Liver (tissue), 8 donors: ENCODE measurements at regions not wholly inside any gene's neighbourhood (a gene's known extent, or its start where the extent isn't known, plus 50 kb on each side); places are given as distances from the start of the nearest gene placed in this dataset.

Experiments
- DNase-seq: peaks from one replicate; pipeline ENCODE4 v3.0.0-alpha.2; 2017; ENCODE audit warnings: low spot score
- H3K27ac ChIP-seq, 2 donors: one replicate each; pipeline ENCODE4 v1.7.0; 2013; ENCODE audit warnings: inconsistent platforms in 2 of 2, low read length in 2 of 2, control low read depth in 1 of 2, low read depth in 1 of 2, mild to moderate bottlenecking in 1 of 2
- H3K27me3 ChIP-seq, 4 donors: one replicate each; pipeline versions ENCODE4 v1.6.1 to v1.7.0; 2013; ENCODE audit warnings: low read length in 3 of 4, inconsistent platforms in 1 of 4, mild to moderate bottlenecking in 1 of 4, moderate library complexity in 1 of 4; ENCODE audit not compliant: control insufficient read depth in 4 of 4, insufficient read depth in 4 of 4
- H3K36me3 ChIP-seq, 4 donors: one replicate each; pipeline versions ENCODE4 v1.6.1 to v1.7.0; 2013; ENCODE audit warnings: low read length in 3 of 4, mild to moderate bottlenecking in 3 of 4, low read depth in 1 of 4, moderate library complexity in 1 of 4; ENCODE audit not compliant: control insufficient read depth in 4 of 4, insufficient read depth in 3 of 4
- H3K4me1 ChIP-seq, 4 donors: one replicate each; pipeline versions ENCODE4 v1.6.1 to v1.7.0; 2013; ENCODE audit warnings: low read length in 3 of 4, mild to moderate bottlenecking in 3 of 4, moderate library complexity in 1 of 4; ENCODE audit not compliant: control insufficient read depth in 4 of 4, insufficient read depth in 4 of 4
- H3K4me3 ChIP-seq, 3 donors: one replicate each; pipeline versions ENCODE4 v1.6.1 to v1.7.0; 2013; ENCODE audit warnings: low read length in 3 of 3, control low read depth in 1 of 3, low read depth in 1 of 3, mild to moderate bottlenecking in 1 of 3
- H3K9ac ChIP-seq, 2 donors: one replicate each; pipeline ENCODE4 v1.7.0; 2013; ENCODE audit warnings: low read length in 2 of 2, mild to moderate bottlenecking in 2 of 2, moderate library complexity in 2 of 2, control low read depth in 1 of 2, low read depth in 1 of 2
- H3K9me3 ChIP-seq, 4 donors: one replicate each; pipeline versions ENCODE4 v1.6.1 to v1.7.0; 2013; ENCODE audit warnings: low read length in 3 of 4; ENCODE audit not compliant: control insufficient read depth in 4 of 4
- CTCF ChIP-seq: fragments of 150-350 bp; IDR thresholded peaks from 2 replicates; pipeline ENCODE4 v1.5.1; 2017; ENCODE audit warnings: improper control_type of control experiment, low read depth, low read length; ENCODE audit not compliant: missing input control
- EGR1 ChIP-seq, 2 donors: IDR thresholded peaks; 2 replicates each; pipeline ENCODE4 v1.6.1; 2016 to 2018; ENCODE audit warnings: antibody characterized with exemption in 2 of 2, low read depth in 2 of 2
- FOXA1 ChIP-seq: IDR thresholded peaks from 2 replicates; pipeline ENCODE4 v1.6.1; 2016; ENCODE audit warnings: antibody characterized with exemption
- FOXA2 ChIP-seq: IDR thresholded peaks from 2 replicates; pipeline ENCODE4 v1.6.1; 2016; ENCODE audit warnings: antibody characterized with exemption
- GABPA ChIP-seq, 2 donors: IDR thresholded peaks in 1 of 2; conservative IDR thresholded peaks in 1 of 2; 2 replicates each; pipeline ENCODE4 v1.6.1; 2016; ENCODE audit warnings: antibody characterized with exemption in 2 of 2, mild to moderate bottlenecking in 1 of 2, moderate library complexity in 1 of 2
- HNF4A ChIP-seq, 2 donors: conservative IDR thresholded peaks; 2 replicates each; pipeline ENCODE4 v1.6.1; 2016; ENCODE audit warnings: antibody characterized with exemption in 2 of 2, mild to moderate bottlenecking in 2 of 2
- HNF4G ChIP-seq: IDR thresholded peaks from 2 replicates; pipeline ENCODE4 v1.6.1; 2016; ENCODE audit warnings: antibody characterized with exemption
- JUND ChIP-seq, 2 donors: IDR thresholded peaks; 2 replicates each; pipeline ENCODE4 v1.6.1; 2016; ENCODE audit warnings: antibody characterized with exemption in 2 of 2
- MAX ChIP-seq: IDR thresholded peaks from 2 replicates; pipeline ENCODE4 v1.6.1; 2016; ENCODE audit warnings: antibody characterized with exemption
- NR2F2 ChIP-seq: IDR thresholded peaks from 2 replicates; pipeline ENCODE4 v1.6.1; 2016; ENCODE audit warnings: antibody characterized with exemption
- RAD21 ChIP-seq, 2 donors: IDR thresholded peaks; 2 replicates each; pipeline ENCODE4 v1.6.1; 2016; ENCODE audit warnings: antibody characterized with exemption in 2 of 2, mild to moderate bottlenecking in 2 of 2
- RXRA ChIP-seq, 2 donors: IDR thresholded peaks; 2 replicates each; pipeline ENCODE4 v1.6.1; 2017 to 2018; ENCODE audit warnings: antibody characterized with exemption in 2 of 2, mild to moderate bottlenecking in 1 of 2
- SP1 ChIP-seq: IDR thresholded peaks from 2 replicates; pipeline ENCODE4 v1.6.1; 2018; ENCODE audit warnings: antibody characterized with exemption, mild to moderate bottlenecking
- TAF1 ChIP-seq: conservative IDR thresholded peaks from 2 replicates; pipeline ENCODE4 v1.6.1; 2016; ENCODE audit warnings: antibody characterized with exemption, mild to moderate bottlenecking
- YY1 ChIP-seq: IDR thresholded peaks from 2 replicates; pipeline ENCODE4 v1.6.1; 2016; ENCODE audit warnings: antibody characterized with exemption, mild to moderate bottlenecking
- ZBTB33 ChIP-seq: IDR thresholded peaks from 2 replicates; pipeline ENCODE4 v1.6.1; 2016; ENCODE audit warnings: antibody characterized with exemption
- WGBS: extraction: QIAGEN DNeasy Blood & Tissue Kit; methylation state at CpG from one replicate; pipeline ENCODE4 v1.1.7; 2013; 5-methylcytosine and 5-hydroxymethylcytosine counted together
- TF ChIP-seq, protein P1 (sequence below): IDR thresholded peaks from 2 replicates; pipeline ENCODE4 v1.6.1; 2016; ENCODE audit warnings: antibody characterized with exemption
- TF ChIP-seq, protein P2 (sequence below): IDR thresholded peaks from 2 replicates; pipeline ENCODE4 v1.6.1; 2016; ENCODE audit warnings: antibody characterized with exemption, mild to moderate bottlenecking
- donor health status: healthy.
- donor health status: healthy.
- donor health status: healthy.
- donor health status: healthy.
- donor health status: healthy.

DNA sequence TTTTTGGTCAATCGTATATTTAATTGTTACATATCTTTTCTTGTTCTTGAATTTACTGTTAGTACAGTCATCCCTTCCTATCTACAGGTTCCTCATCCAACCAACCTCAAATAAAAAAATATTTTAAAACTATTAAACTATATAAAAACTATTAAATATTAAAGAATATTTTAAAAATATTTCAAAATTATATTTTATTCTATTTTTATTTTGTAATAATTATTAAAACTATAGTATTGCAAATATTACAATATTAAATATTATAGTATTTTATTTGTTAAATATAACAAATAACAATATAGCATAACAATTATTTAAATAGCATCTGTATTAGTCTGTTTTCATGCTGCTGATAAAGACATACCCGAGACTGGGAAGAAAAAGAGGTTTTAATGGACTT is 357.9 kb upstream of the GOLIM4 start:
- Histone ChIP-seq H3K4me1 (no peaks in the 10 kb centered on the region), H3K9me3 (no peaks in the 10 kb centered on the region), H3K27ac (no peak overlapping the region), H3K9ac (no peak overlapping the region), H3K4me3 (no peak overlapping the region), H3K36me3 (no peaks in the 10 kb centered on the region), H3K27me3 (no peaks in the 10 kb centered on the region)
- TF ChIP-seq, protein P1, sequence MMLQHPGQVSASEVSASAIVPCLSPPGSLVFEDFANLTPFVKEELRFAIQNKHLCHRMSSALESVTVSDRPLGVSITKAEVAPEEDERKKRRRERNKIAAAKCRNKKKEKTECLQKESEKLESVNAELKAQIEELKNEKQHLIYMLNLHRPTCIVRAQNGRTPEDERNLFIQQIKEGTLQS, result no peak
- no peak for TF ChIP-seq HNF4A (conservative IDR thresholded peaks at IDR 0.05)
- no peak for TF ChIP-seq JUND (IDR thresholded peaks at IDR 0.05)
- TF ChIP-seq SP1, result no peak
- TF ChIP-seq MAX, result no peak
- no peak for TF ChIP-seq RAD21 (IDR thresholded peaks at IDR 0.05)
- no peak for TF ChIP-seq FOXA2
- TF ChIP-seq YY1, result no peak
- no peak for TF ChIP-seq EGR1 (IDR thresholded peaks at IDR 0.05; ENCODE audit: low read depth in 2 of 2)
- no peak for TF ChIP-seq RXRA (IDR thresholded peaks at IDR 0.05)
- TF ChIP-seq GABPA (IDR thresholded peaks at IDR 0.05 in 1 of 2, conservative IDR thresholded peaks at IDR 0.05 in 1 of 2), result no peak
- TF ChIP-seq, protein P2, sequence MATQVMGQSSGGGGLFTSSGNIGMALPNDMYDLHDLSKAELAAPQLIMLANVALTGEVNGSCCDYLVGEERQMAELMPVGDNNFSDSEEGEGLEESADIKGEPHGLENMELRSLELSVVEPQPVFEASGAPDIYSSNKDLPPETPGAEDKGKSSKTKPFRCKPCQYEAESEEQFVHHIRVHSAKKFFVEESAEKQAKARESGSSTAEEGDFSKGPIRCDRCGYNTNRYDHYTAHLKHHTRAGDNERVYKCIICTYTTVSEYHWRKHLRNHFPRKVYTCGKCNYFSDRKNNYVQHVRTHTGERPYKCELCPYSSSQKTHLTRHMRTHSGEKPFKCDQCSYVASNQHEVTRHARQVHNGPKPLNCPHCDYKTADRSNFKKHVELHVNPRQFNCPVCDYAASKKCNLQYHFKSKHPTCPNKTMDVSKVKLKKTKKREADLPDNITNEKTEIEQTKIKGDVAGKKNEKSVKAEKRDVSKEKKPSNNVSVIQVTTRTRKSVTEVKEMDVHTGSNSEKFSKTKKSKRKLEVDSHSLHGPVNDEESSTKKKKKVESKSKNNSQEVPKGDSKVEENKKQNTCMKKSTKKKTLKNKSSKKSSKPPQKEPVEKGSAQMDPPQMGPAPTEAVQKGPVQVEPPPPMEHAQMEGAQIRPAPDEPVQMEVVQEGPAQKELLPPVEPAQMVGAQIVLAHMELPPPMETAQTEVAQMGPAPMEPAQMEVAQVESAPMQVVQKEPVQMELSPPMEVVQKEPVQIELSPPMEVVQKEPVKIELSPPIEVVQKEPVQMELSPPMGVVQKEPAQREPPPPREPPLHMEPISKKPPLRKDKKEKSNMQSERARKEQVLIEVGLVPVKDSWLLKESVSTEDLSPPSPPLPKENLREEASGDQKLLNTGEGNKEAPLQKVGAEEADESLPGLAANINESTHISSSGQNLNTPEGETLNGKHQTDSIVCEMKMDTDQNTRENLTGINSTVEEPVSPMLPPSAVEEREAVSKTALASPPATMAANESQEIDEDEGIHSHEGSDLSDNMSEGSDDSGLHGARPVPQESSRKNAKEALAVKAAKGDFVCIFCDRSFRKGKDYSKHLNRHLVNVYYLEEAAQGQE, result no peak
- TF ChIP-seq HNF4G, result no peak
- TF ChIP-seq TAF1, result no peak
- TF ChIP-seq FOXA1, result no peak
- no peak for TF ChIP-seq ZBTB33
- no peak for TF ChIP-seq NR2F2
- TF ChIP-seq CTCF, result no peak
- no peak for DNase-seq
- 82% methylated on average over 2 of the region's 2 CpGs for WGBS

GRCh38 chr3:168443965-168444364 is 348.2 kb upstream of the GOLIM4 start:
- WGBS, result 75% methylated on average over 1 of the region's 1 CpG
- no peak for TF ChIP-seq EGR1 (IDR thresholded peaks at IDR 0.05; ENCODE audit: low read depth in 2 of 2)
- TF ChIP-seq, protein P1, result no peak
- no peak for TF ChIP-seq NR2F2
- TF ChIP-seq ZBTB33, result no peak
- no peak for TF ChIP-seq RAD21 (IDR thresholded peaks at IDR 0.05)
- no peak for TF ChIP-seq FOXA2
- TF ChIP-seq GABPA (IDR thresholded peaks at IDR 0.05 in 1 of 2, conservative IDR thresholded peaks at IDR 0.05 in 1 of 2), result no peak
- no peak for TF ChIP-seq HNF4A (conservative IDR thresholded peaks at IDR 0.05)
- no peak for TF ChIP-seq JUND (IDR thresholded peaks at IDR 0.05)
- no peak for TF ChIP-seq RXRA (IDR thresholded peaks at IDR 0.05)
- TF ChIP-seq HNF4G, result no peak
- TF ChIP-seq, protein P2, result no peak
- TF ChIP-seq TAF1, result no peak

More at GRCh38 chr3:168443965-168444364, 348.2 kb upstream of the GOLIM4 start:
- no peaks in the 10 kb centered on the region for H3K27me3 ChIP-seq
- H3K4me1 ChIP-seq, result no peaks in the 10 kb centered on the region
- H3K9ac ChIP-seq, result no peak overlapping the region
- H3K9me3 ChIP-seq, result no peaks in the 10 kb centered on the region
- H3K36me3 ChIP-seq, result no peaks in the 10 kb centered on the region
- no peak for DNase-seq
- H3K27ac ChIP-seq, result no peak overlapping the region
- H3K4me3 ChIP-seq, result no peak overlapping the region
